MCF 10A (cell line): ENCODE measurements at regions not wholly inside any gene's neighbourhood (a gene's known extent, or its start where the extent isn't known, plus 50 kb on each side); places are given as distances from the start of the nearest gene placed in this dataset.

Experiments
- BruUV-seq: library from RNA; stranded (reverse); fragments of 400-500 nt; replicated peaks from 2 replicates; lab custom pipeline; 2021; lab: Mats Ljungman, UMichigan
- CTCF ChIA-PET: fragments of 300-600 bp; sonication (Branson Sonifier 250); formaldehyde crosslinking; extraction: SDS; loops from one replicate; lab custom pipeline; 2021; ENCODE audit warnings: antibody characterized with exemption, inconsistent platforms; lab: Yijun Ruan, JAX
- POLR2A ChIA-PET: fragments of 300-600, 350-650 bp; sonication (Branson Sonifier 250); formaldehyde crosslinking; extraction: SDS; loops from one replicate; lab custom pipeline; 2020; ENCODE audit warnings: antibody characterized with exemption, inconsistent platforms; lab: Yijun Ruan, JAX
- DNase-seq: peaks from one replicate; pipeline ENCODE4 v3.0.0-alpha.2; 2018; ENCODE audit not compliant: unreplicated experiment
- H3K27ac Mint-ChIP-seq: one replicate; pipeline ENCODE4 v1.8.0; 2022; ENCODE audit warnings: mild to moderate bottlenecking, low read depth, mixed read lengths; ENCODE audit not compliant: unreplicated experiment
- H3K27me3 Mint-ChIP-seq: one replicate; pipeline ENCODE4 v1.8.0; 2022; ENCODE audit warnings: mixed read lengths; ENCODE audit not compliant: insufficient read depth, unreplicated experiment
- H3K36me3 Mint-ChIP-seq: one replicate; pipeline ENCODE4 v1.8.0; 2022; ENCODE audit warnings: mild to moderate bottlenecking, moderate library complexity, mixed read lengths; ENCODE audit not compliant: insufficient read depth, unreplicated experiment
- H3K4me1 Mint-ChIP-seq: one replicate; pipeline ENCODE4 v1.8.0; 2022; ENCODE audit warnings: mixed read lengths; ENCODE audit not compliant: insufficient read depth, unreplicated experiment
- H3K4me3 Mint-ChIP-seq: one replicate; pipeline ENCODE4 v1.8.0; 2022; ENCODE audit warnings: mild to moderate bottlenecking, moderate library complexity, mixed read lengths; ENCODE audit not compliant: unreplicated experiment
- H3K9me3 Mint-ChIP-seq: one replicate; pipeline ENCODE4 v1.8.0; 2022; ENCODE audit warnings: mixed read lengths; ENCODE audit not compliant: unreplicated experiment
- intact Hi-C: fragments of 100-400 bp; cut with micrococcal nuclease; formaldehyde crosslinking; loops from 2 replicates; pipeline ENCODE4 v1.14.1; 2022
- TF ChIP-seq, protein P1 (sequence below): fragments of 200-600 bp; IDR thresholded peaks from one replicate; pipeline ENCODE4 v1.8.0; 2022; ENCODE audit warnings: antibody characterized with exemption, mild to moderate bottlenecking; ENCODE audit not compliant: unreplicated experiment

DNA sequence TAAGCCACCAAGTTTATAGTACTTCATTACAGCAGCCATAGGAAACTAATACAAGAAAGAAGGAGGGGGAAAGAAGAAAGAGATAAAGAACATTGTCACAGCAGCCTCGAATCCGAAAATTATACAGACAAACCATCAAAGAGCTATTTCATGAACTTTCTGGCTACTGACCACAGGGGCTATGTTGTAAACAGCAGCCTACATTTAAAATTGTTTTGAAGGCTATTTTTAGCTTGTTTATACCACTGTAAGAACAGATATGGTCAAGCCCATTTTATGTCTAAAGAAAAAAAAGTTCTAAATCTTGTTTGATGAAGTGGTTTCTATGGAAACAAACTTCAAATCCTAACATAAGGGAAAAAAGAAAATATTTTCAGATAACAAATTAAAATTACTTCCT, 282.1 kb downstream of the GABRG1 start:
- no peak overlapping the region for H3K4me3 Mint-ChIP-seq
- no peak overlapping the region for H3K27ac Mint-ChIP-seq
- POLR2A ChIA-PET = interaction anchor here (1.5 kb wide), 1 partner anchor 105 kb away, joined by 5 read pairs; no protein-coding TSS in a partner anchor
- no peak for DNase-seq
- CTCF ChIA-PET = interaction anchor here (0.6 kb wide), 1 partner anchor 48 kb away, joined by 3 read pairs; no protein-coding TSS in a partner anchor
- H3K4me1 Mint-ChIP-seq = peaks cover 9% of the 10 kb centered on the region
- no peaks in the 10 kb centered on the region for H3K9me3 Mint-ChIP-seq
- no peaks in the 10 kb centered on the region for H3K36me3 Mint-ChIP-seq
- H3K27me3 Mint-ChIP-seq = no peaks in the 10 kb centered on the region
- no TSS peak for BruUV-seq
- intact Hi-C loops = no loop called here
- TF ChIP-seq, protein P1, sequence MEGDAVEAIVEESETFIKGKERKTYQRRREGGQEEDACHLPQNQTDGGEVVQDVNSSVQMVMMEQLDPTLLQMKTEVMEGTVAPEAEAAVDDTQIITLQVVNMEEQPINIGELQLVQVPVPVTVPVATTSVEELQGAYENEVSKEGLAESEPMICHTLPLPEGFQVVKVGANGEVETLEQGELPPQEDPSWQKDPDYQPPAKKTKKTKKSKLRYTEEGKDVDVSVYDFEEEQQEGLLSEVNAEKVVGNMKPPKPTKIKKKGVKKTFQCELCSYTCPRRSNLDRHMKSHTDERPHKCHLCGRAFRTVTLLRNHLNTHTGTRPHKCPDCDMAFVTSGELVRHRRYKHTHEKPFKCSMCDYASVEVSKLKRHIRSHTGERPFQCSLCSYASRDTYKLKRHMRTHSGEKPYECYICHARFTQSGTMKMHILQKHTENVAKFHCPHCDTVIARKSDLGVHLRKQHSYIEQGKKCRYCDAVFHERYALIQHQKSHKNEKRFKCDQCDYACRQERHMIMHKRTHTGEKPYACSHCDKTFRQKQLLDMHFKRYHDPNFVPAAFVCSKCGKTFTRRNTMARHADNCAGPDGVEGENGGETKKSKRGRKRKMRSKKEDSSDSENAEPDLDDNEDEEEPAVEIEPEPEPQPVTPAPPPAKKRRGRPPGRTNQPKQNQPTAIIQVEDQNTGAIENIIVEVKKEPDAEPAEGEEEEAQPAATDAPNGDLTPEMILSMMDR = no peak

DNA sequence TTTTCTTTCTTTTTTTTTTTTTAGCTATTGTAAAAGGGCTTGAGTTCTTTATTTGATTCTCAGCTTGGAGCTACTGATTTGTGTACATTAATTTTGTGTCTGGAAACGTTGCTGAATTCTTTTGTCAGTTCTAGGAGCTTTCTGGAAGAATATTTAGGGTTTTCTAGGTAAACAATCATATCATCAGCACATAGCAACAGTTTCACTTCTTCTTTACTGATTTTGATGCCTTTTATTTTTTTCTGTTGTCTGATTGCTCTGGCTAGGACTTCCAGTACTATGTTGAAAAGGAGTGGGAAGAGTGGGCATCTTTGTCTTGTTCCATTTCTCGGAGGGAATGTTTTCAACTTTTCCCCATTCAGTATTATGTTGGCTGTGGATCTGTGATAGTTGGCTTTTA, 292.2 kb downstream of the GABRG1 start:
- ChIA-PET CTCF (no interaction called here), POLR2A (no interaction called here)
- Mint-ChIP-seq H3K9me3 (peaks cover 28% of the 10 kb centered on the region), H3K36me3 (no peaks in the 10 kb centered on the region), H3K4me1 (no peaks in the 10 kb centered on the region), H3K27ac (no peak overlapping the region), H3K4me3 (no peak overlapping the region), H3K27me3 (no peaks in the 10 kb centered on the region)
- intact Hi-C loops = no loop called here
- TF ChIP-seq, protein P1 = no peak
- DNase-seq = no peak
- BruUV-seq = no TSS peak

DNA sequence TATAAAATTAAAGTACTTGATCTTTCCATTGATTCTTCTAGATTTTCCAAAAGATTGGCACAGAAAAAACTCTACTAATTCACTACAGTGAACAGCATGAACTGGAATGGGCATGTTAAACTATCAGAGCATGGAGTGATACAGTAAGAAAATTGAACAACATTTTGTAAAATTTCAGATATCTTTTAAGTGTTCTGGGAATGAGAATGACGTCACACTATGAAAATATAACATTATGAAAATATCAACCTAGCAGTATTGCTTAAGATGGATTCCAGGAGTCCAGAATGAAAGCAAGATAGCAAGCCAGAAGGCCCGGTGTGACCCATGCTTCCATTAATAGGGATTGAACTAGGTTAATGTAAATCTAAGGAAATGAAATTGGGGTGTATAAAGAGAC, 319.9 kb downstream of the GABRG1 start:
- ChIA-PET POLR2A (no interaction called here), CTCF (no interaction called here)
- intact Hi-C loops = no loop called here
- Mint-ChIP-seq H3K27me3 (no peaks in the 10 kb centered on the region), H3K4me3 (no peak overlapping the region), H3K9me3 (no peaks in the 10 kb centered on the region), H3K4me1 (no peaks in the 10 kb centered on the region), H3K36me3 (peaks cover 5% of the 10 kb centered on the region), H3K27ac (no peak overlapping the region)
- no peak for DNase-seq
- TF ChIP-seq, protein P1 = no peak
- BruUV-seq = no TSS peak

DNA sequence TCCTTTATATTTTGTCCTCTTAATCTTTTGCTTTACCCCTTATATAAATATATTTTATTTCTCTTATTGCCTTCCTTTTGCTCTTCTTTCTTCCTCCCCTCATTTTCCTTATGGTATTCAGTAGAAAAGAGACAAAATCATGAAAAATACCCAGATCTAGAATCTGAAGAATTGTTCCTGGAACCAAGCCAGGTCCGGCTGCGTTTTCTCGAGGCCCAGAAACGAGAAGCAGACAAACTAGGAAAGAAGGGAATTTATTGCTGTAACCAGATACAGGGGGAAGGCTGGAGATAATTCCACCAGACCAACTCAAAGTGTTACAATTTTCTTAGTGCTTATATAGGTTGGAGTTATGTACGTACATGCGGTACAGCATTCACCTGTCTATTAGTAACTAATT, 328.7 kb downstream of the GABRG1 start:
- no TSS peak for BruUV-seq
- intact Hi-C loops = no loop called here
- TF ChIP-seq, protein P1 = no peak
- Mint-ChIP-seq H3K27ac (no peak overlapping the region), H3K9me3 (no peaks in the 10 kb centered on the region), H3K27me3 (no peaks in the 10 kb centered on the region), H3K4me3 (no peak overlapping the region), H3K4me1 (peaks cover 7% of the 10 kb centered on the region), H3K36me3 (no peaks in the 10 kb centered on the region)
- ChIA-PET CTCF (no interaction called here), POLR2A (interaction anchor here (0.6 kb wide), 1 partner anchor 14 kb away, joined by 3 read pairs; no protein-coding TSS in a partner anchor)
- DNase-seq = no peak
